Fibroblast of lung (primary cell): ENCODE measurements at regions not wholly inside any gene's neighbourhood (a gene's known extent, or its start where the extent isn't known, plus 50 kb on each side); places are given as distances from the start of the nearest gene placed in this dataset.

Source experiments
- CTCF ChIP-seq, 2 donors: IDR thresholded peaks in 1 of 2; conservative IDR thresholded peaks in 1 of 2; 1 replicate in 1 of 2; 2 replicates in 1 of 2; pipeline ENCODE4 v1.5.1; 2011 to 2012; ENCODE audit warnings: low read length in 2 of 2, control low read depth in 1 of 2, inconsistent platforms in 1 of 2, low read depth in 1 of 2, mild to moderate bottlenecking in 1 of 2
- EZH2 ChIP-seq: IDR thresholded peaks from 2 replicates; pipeline ENCODE4 v1.5.1; 2012; ENCODE audit warnings: low read length, control low read depth, mild to moderate bottlenecking; ENCODE audit errors: missing control alignments

GRCh38 chr20:60069656-60070055 lies 111.4 kb downstream of the CDH26 start:
- no peak for TF ChIP-seq CTCF (conservative IDR thresholded peaks at IDR 0.05 in 1 of 2, IDR thresholded peaks at IDR 0.05 in 1 of 2; ENCODE audit: low read depth in 1 of 2, low read length in 2 of 2)
- no peak for TF ChIP-seq EZH2
